ENCODE measurements at regions not wholly inside any gene's neighbourhood (a gene's known extent, or its start where the extent isn't known, plus 50 kb on each side); places are given as distances from the start of the nearest gene placed in this dataset.
"Not testable (repeated sequence)": the region's sequence is repeated elsewhere in the genome, so short reads cannot be mapped to it uniquely, and the experiment has no call there.

- TF ChIP-seq, protein P1, sequence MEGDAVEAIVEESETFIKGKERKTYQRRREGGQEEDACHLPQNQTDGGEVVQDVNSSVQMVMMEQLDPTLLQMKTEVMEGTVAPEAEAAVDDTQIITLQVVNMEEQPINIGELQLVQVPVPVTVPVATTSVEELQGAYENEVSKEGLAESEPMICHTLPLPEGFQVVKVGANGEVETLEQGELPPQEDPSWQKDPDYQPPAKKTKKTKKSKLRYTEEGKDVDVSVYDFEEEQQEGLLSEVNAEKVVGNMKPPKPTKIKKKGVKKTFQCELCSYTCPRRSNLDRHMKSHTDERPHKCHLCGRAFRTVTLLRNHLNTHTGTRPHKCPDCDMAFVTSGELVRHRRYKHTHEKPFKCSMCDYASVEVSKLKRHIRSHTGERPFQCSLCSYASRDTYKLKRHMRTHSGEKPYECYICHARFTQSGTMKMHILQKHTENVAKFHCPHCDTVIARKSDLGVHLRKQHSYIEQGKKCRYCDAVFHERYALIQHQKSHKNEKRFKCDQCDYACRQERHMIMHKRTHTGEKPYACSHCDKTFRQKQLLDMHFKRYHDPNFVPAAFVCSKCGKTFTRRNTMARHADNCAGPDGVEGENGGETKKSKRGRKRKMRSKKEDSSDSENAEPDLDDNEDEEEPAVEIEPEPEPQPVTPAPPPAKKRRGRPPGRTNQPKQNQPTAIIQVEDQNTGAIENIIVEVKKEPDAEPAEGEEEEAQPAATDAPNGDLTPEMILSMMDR (IDR thresholded peaks at IDR 0.05; ENCODE audit: control insufficient read depth, insufficient read depth, low read depth, low read length, missing control alignments) = no peak
- no peak overlapping the region for H3K4me3 ChIP-seq (ENCODE audit: control insufficient read depth, low read depth, low read length)
- DNase-seq (ENCODE audit: low read depth) = no peak
Measured at GRCh38 chr2:117613101-117613500, 201.4 kb upstream of the DDX18 start.

GRCh38 chr2:117614296-117614695, 200.2 kb upstream of the DDX18 start:
- TF ChIP-seq, protein P1 (IDR thresholded peaks at IDR 0.05; ENCODE audit: control insufficient read depth, insufficient read depth, low read depth, low read length, missing control alignments) = no peak
- DNase-seq (ENCODE audit: low read depth) = no peak

DNA sequence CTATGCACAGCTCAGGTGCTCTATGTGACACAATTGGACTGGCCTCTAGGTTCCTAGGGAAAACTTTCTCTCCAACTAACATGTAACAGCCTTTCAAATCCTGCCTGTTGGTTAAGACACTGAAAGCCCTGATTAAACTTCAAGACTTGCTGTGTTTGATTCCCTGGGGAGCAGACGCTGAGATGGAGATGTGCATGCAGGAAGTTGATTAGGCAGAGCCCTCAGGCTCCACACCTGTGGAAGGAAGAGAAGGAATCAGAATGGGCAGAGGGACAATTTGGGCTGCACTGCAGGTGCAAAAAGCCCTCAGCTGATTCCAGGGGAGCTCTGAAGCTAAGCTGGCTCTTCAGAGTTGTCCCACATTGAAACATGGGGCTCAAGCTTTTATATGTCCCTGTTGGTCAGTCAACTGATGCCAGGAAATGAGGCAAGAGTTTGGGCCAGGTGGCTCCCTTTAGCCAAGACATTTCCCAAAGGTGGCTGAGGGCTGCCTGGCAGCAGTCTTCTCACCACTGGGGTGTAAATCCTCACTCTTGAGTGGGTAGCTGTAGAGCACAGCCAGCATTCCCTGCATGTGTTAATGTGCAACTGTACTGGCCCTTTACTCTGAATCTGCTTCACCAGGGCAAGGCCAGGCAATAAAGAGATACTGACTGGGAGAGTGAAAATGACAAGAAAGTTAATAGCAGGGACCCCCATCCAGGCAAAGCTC, 199.5 kb upstream of the DDX18 start:
- TF ChIP-seq, protein P1 (IDR thresholded peaks at IDR 0.05; ENCODE audit: control insufficient read depth, insufficient read depth, low read depth, low read length, missing control alignments) = no peak
- no peak for DNase-seq (ENCODE audit: low read depth)
- no peak overlapping the region for H3K4me3 ChIP-seq (ENCODE audit: control insufficient read depth, low read depth, low read length)

More at GRCh38 chr2:117614296-117614695, 200.2 kb upstream of the DDX18 start:
- no peak overlapping the region for H3K4me3 ChIP-seq (ENCODE audit: control insufficient read depth, low read depth, low read length)

DNA sequence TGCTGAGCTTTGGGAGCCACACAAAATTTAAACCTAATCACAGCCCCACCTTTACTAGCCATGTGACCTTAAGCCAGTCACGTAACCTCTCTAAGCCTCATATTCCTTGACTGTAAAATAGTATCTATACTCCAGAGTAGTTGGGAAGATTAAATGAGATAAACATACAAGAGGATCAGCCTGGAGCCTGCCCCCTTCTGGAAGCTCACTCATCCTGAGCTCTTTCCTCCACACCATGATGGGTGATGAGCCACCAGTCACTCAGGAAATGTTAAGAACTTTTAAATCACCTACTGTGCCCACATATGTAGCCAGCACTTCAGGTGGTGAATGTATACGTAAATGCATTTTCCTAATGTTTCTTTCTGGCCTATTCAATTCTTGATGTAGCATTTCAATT, 195.9 kb upstream of the DDX18 start:
- TF ChIP-seq, protein P1 (IDR thresholded peaks at IDR 0.05; ENCODE audit: control insufficient read depth, insufficient read depth, low read depth, low read length, missing control alignments) = no peak
- no peak for DNase-seq (ENCODE audit: low read depth)
- H3K4me3 ChIP-seq (ENCODE audit: control insufficient read depth, low read depth, low read length) = no peak overlapping the region

GRCh38 chr2:117621326-117621725, 193.2 kb upstream of the DDX18 start:
- no peak overlapping the region for H3K4me3 ChIP-seq (ENCODE audit: control insufficient read depth, low read depth, low read length)
- DNase-seq (ENCODE audit: low read depth) = no peak
- TF ChIP-seq, protein P1 (IDR thresholded peaks at IDR 0.05; ENCODE audit: control insufficient read depth, insufficient read depth, low read depth, low read length, missing control alignments) = no peak

GRCh38 chr2:117623175-117623574, 191.3 kb upstream of the DDX18 start:
- H3K4me3 ChIP-seq (ENCODE audit: control insufficient read depth, low read depth, low read length); DNase-seq (ENCODE audit: low read depth): not testable (repeated sequence)

DNA sequence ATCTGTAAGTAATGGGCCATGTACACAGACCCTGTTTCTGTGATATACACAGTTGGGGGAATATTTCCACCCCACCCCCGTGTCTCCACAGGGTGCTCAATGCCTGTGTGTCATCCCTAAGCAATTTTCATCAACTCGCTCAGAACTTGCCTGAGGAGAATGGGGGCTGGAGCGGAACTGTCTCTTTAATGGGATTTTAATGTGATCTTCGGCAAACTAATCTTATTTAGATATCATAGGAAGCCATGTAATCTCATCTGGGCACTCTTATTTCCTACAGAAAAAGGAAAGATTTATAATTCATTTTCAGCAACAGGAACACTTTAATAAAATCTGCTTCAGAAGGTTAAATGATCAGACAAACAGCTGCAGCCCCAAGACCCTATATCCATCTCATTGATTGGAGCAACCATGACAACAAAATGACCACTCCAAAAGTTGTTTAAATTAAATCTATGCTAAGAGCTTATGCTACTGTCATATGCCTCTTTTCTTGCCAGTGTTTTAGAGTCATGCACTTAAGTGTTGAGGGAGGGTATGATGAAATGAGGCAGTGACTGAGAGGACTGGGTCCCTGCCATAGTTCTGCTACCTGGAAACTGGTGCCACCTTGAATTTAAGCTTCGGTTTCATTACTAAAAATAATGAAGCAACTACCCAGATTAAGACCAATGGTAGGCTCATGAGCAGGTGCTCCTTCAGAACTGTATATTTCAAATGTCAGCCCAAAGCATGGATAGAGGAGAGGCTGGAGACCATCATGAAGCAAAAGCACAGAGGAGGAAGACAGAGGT, 183.1 kb upstream of the DDX18 start:
- no peak for DNase-seq (ENCODE audit: low read depth)
- H3K4me3 ChIP-seq (ENCODE audit: control insufficient read depth, low read depth, low read length) = no peak overlapping the region
- TF ChIP-seq, protein P1 (IDR thresholded peaks at IDR 0.05; ENCODE audit: control insufficient read depth, insufficient read depth, low read depth, low read length, missing control alignments) = no peak

Data from AG09309 (cell line).